Stimulated activated CD4-positive, alpha-beta T cell treated with anti-CD3 and anti-CD28 coated beads, Interleukin-1b, Interleukin-23, amount 100 ng/mL, for 48 hours (primary cell): ENCODE measurements at regions not wholly inside any gene's neighbourhood (a gene's known extent, or its start where the extent isn't known, plus 50 kb on each side); places are given as distances from the start of the nearest gene placed in this dataset.

Experiments used
- DNase-seq: peaks from one replicate; pipeline ENCODE4 v3.0.0-alpha.2; 2020

GRCh38 chr18:73917046-73917445 lies 230.6 kb downstream of the FBXO15 start:
- DNase-seq, result no peak

GRCh38 chr18:73913505-73913904 lies 234.1 kb downstream of the FBXO15 start:
- DNase-seq, result no peak

GRCh38 chr18:73908323-73908722 lies 239.3 kb downstream of the FBXO15 start:
- DNase-seq, result no peak

GRCh38 chr18:73901566-73901965 lies 246.1 kb downstream of the FBXO15 start:
- no peak for DNase-seq

- DNase-seq, result no peak
Measured at GRCh38 chr18:73901151-73901550, 246.5 kb downstream of the FBXO15 start.

GRCh38 chr18:73900106-73900835 lies 247.4 kb downstream of the FBXO15 start:
- no peak for DNase-seq

- DNase-seq, result no peak
Measured at GRCh38 chr18:73897517-73897916, 250.1 kb downstream of the FBXO15 start.

- DNase-seq, result no peak
Measured at GRCh38 chr18:73896685-73897084, 250.9 kb downstream of the FBXO15 start.

GRCh38 chr18:73895701-73896100 lies 251.9 kb downstream of the FBXO15 start:
- DNase-seq, result no peak

- peak; percentile 15 for DNase-seq
Measured at GRCh38 chr18:73893880-73894279, 253.8 kb downstream of the FBXO15 start.

- no peak for DNase-seq
Measured at GRCh38 chr18:73891572-73892421, 255.8 kb downstream of the FBXO15 start.

GRCh38 chr18:73888565-73888964 lies 259.1 kb downstream of the FBXO15 start:
- no peak for DNase-seq

- DNase-seq, result no peak
Measured at GRCh38 chr18:73887801-73888200, 259.8 kb downstream of the FBXO15 start.

- DNase-seq, result no peak
Measured at GRCh38 chr18:73884868-73885267, 262.8 kb downstream of the FBXO15 start.

GRCh38 chr18:73881396-73881917 lies 266.2 kb downstream of the FBXO15 start:
- DNase-seq, result no peak

GRCh38 chr18:73880387-73880786 lies 267.2 kb downstream of the FBXO15 start:
- DNase-seq, result no peak

GRCh38 chr18:73879766-73880165 lies 267.9 kb downstream of the FBXO15 start:
- DNase-seq, result no peak

GRCh38 chr18:73879328-73879727 lies 268.3 kb downstream of the FBXO15 start:
- DNase-seq, result no peak

- no peak for DNase-seq
Measured at GRCh38 chr18:73869182-73869581, 278.5 kb downstream of the FBXO15 start.

- DNase-seq, result no peak
Measured at GRCh38 chr18:73861771-73862170, 285.9 kb downstream of the FBXO15 start.

GRCh38 chr18:73859837-73860397 lies 287.7 kb downstream of the FBXO15 start:
- DNase-seq, result no peak

GRCh38 chr18:73852789-73853549 lies 294.7 kb downstream of the FBXO15 start:
- DNase-seq, result no peak

- DNase-seq, result no peak
Measured at GRCh38 chr18:73850782-73851181, 296.9 kb downstream of the FBXO15 start.
